HEK293 (cell line): ENCODE measurements at regions not wholly inside any gene's neighbourhood (a gene's known extent, or its start where the extent isn't known, plus 50 kb on each side); places are given as distances from the start of the nearest gene placed in this dataset.

ENCODE experiments used
- CTCF ChIA-PET: fragments of 350-600 bp; formaldehyde crosslinking; extraction: SDS; loops from one replicate; lab custom pipeline; 2021; ENCODE audit warnings: antibody characterized with exemption; lab: Yijun Ruan, JAX
- POLR2A ChIA-PET: fragments of 300-600 bp; formaldehyde crosslinking; extraction: SDS; loops from one replicate; lab custom pipeline; 2020; ENCODE audit warnings: antibody characterized with exemption, inconsistent platforms; lab: Yijun Ruan, JAX
- H3K27ac ChIP-seq: fragments of 200-500 bp; sonication (Bioruptor generic); 2 replicates; pipeline ENCODE4 v1.5.1; 2014; ENCODE audit warnings: low read depth, low read length, control low read depth, inconsistent platforms; ENCODE audit errors: extremely low read depth
- H3K36me3 ChIP-seq, 2 experiments: fragments of 200-500 bp in 1 of 2; sonication (Bioruptor generic) in 1 of 2; 1 replicate in 1 of 2; 2 replicates in 1 of 2; pipeline ENCODE4 v1.5.1; 2014 to 2017; ENCODE audit warnings: inconsistent platforms in 2 of 2, low read length in 2 of 2; ENCODE audit not compliant: control insufficient read depth in 2 of 2, insufficient read depth in 1 of 2
- H3K4me1 ChIP-seq: fragments of 200-500 bp; sonication (Bioruptor generic); 2 replicates; pipeline ENCODE4 v1.5.1; 2014; ENCODE audit warnings: mild to moderate bottlenecking, low read length, inconsistent platforms; ENCODE audit not compliant: control insufficient read depth, insufficient read depth
- H3K4me3 ChIP-seq: 2 replicates; pipeline ENCODE4 v1.5.1; 2011; ENCODE audit warnings: low read depth, mild to moderate bottlenecking, control low read depth, low read length, moderate library complexity
- H3K9me3 ChIP-seq: fragments of 200-500 bp; sonication (Bioruptor generic); 2 replicates; pipeline ENCODE4 v1.5.1; 2014; ENCODE audit warnings: low read depth, low read length, inconsistent platforms; ENCODE audit not compliant: control insufficient read depth, insufficient read depth
- ATF2 ChIP-seq: fragments of 450-650 bp; formaldehyde crosslinking; IDR thresholded peaks from 2 replicates; pipeline ENCODE4 v1.5.1; 2016; ENCODE audit warnings: missing biosample characterization, missing genetic modification characterization, low read depth
- GLI4 ChIP-seq: fragments of 450-650 bp; formaldehyde crosslinking; IDR thresholded peaks from 2 replicates; pipeline ENCODE4 v1.5.1; 2016; ENCODE audit warnings: missing biosample characterization, missing genetic modification characterization
- IKZF3 ChIP-seq: fragments of 450-650 bp; IDR thresholded peaks from 2 replicates; pipeline ENCODE4 v1.5.0; 2018; ENCODE audit warnings: missing biosample characterization, mild to moderate bottlenecking, missing genetic modification characterization, moderate library complexity
- KLF1 ChIP-seq: fragments of 450-650 bp; formaldehyde crosslinking; IDR thresholded peaks from 2 replicates; pipeline ENCODE4 v1.5.1; 2016; ENCODE audit warnings: missing biosample characterization, missing genetic modification characterization
- PBX3 ChIP-seq: sonication (generic); formaldehyde crosslinking; IDR thresholded peaks from 2 replicates; pipeline ENCODE4 v1.8.1; 2022; ENCODE audit warnings: mild to moderate bottlenecking, moderate library complexity, missing genetic modification reagents
- TRIM28 ChIP-seq: IDR thresholded peaks from 2 replicates; pipeline ENCODE4 v1.6.1; 2011; ENCODE audit warnings: low read length, control low read depth, borderline replicate concordance
- ZBTB1 ChIP-seq: fragments of 450-650 bp; formaldehyde crosslinking; IDR thresholded peaks from 2 replicates; pipeline ENCODE4 v1.5.1; 2016; ENCODE audit warnings: missing biosample characterization, missing genetic modification characterization
- ZBTB21 ChIP-seq: fragments of 450-650 bp; formaldehyde crosslinking; IDR thresholded peaks from 2 replicates; pipeline ENCODE4 v1.5.1; 2017; ENCODE audit warnings: missing biosample characterization, missing genetic modification characterization
- ZNF10 ChIP-seq: fragments of 450-650 bp; formaldehyde crosslinking; IDR thresholded peaks from 2 replicates; pipeline ENCODE4 v1.5.1; 2017; ENCODE audit warnings: missing biosample characterization, missing genetic modification characterization
- ZNF138 ChIP-seq: fragments of 450-650 bp; formaldehyde crosslinking; IDR thresholded peaks from 2 replicates; pipeline ENCODE4 v1.5.1; 2016; ENCODE audit warnings: missing biosample characterization, missing genetic modification characterization, borderline replicate concordance
- ZNF140 ChIP-seq: fragments of 450-650 bp; formaldehyde crosslinking; IDR thresholded peaks from 2 replicates; pipeline ENCODE4 v1.5.1; 2016; ENCODE audit warnings: missing biosample characterization, missing genetic modification characterization
- ZNF16 ChIP-seq: fragments of 450-650 bp; formaldehyde crosslinking; IDR thresholded peaks from 2 replicates; pipeline ENCODE4 v1.5.1; 2016; ENCODE audit warnings: low read depth, missing biosample characterization, missing genetic modification characterization
- ZNF175 ChIP-seq: fragments of 450-650 bp; formaldehyde crosslinking; IDR thresholded peaks from 2 replicates; pipeline ENCODE4 v1.5.1; 2016; ENCODE audit warnings: missing biosample characterization, missing genetic modification characterization
- ZNF19 ChIP-seq: fragments of 450-650 bp; formaldehyde crosslinking; IDR thresholded peaks from 2 replicates; pipeline ENCODE4; 2016; ENCODE audit warnings: missing biosample characterization, missing genetic modification characterization, low read depth
- ZNF404 ChIP-seq: fragments of 450-650 bp; formaldehyde crosslinking; IDR thresholded peaks from 2 replicates; pipeline ENCODE4 v1.5.1; 2017; ENCODE audit warnings: missing biosample characterization, missing genetic modification characterization
- ZNF423 ChIP-seq: fragments of 450-650 bp; formaldehyde crosslinking; IDR thresholded peaks from 2 replicates; pipeline ENCODE4 v1.5.1; 2016; ENCODE audit warnings: missing biosample characterization, missing genetic modification characterization
- ZNF521 ChIP-seq: fragments of 450-650 bp; formaldehyde crosslinking; IDR thresholded peaks from 2 replicates; pipeline ENCODE4 v1.5.1; 2017; ENCODE audit warnings: missing biosample characterization, mild to moderate bottlenecking, missing genetic modification characterization
- ZNF555 ChIP-seq: fragments of 450-650 bp; formaldehyde crosslinking; conservative IDR thresholded peaks from 2 replicates; pipeline ENCODE4 v1.5.1; 2017; ENCODE audit warnings: missing biosample characterization, mild to moderate bottlenecking, missing genetic modification characterization, inconsistent platforms
- ZNF585B ChIP-seq: fragments of 450-650 bp; formaldehyde crosslinking; IDR thresholded peaks from 2 replicates; pipeline ENCODE4 v1.5.1; 2016; ENCODE audit warnings: missing biosample characterization, missing genetic modification characterization
- ZNF747 ChIP-seq: fragments of 450-650 bp; formaldehyde crosslinking; IDR thresholded peaks from 2 replicates; pipeline ENCODE4 v1.5.1; 2016; ENCODE audit warnings: missing biosample characterization, missing genetic modification characterization
- TF ChIP-seq, protein P1 (sequence below): fragments of 450-650 bp; formaldehyde crosslinking; IDR thresholded peaks from 2 replicates; pipeline ENCODE4 v1.5.1; 2017; ENCODE audit warnings: missing biosample characterization, missing genetic modification characterization
- TF ChIP-seq, protein P2 (sequence below): fragments of 450-650 bp; formaldehyde crosslinking; IDR thresholded peaks from 2 replicates; pipeline ENCODE4 v1.5.1; 2016; ENCODE audit warnings: missing biosample characterization, missing genetic modification characterization
- TF ChIP-seq, protein P3 (sequence below): fragments of 450-650 bp; formaldehyde crosslinking; IDR thresholded peaks from 2 replicates; pipeline ENCODE4 v1.5.1; 2017; ENCODE audit warnings: missing biosample characterization, mild to moderate bottlenecking, missing genetic modification characterization, moderate library complexity
- TF ChIP-seq, protein P4 (sequence below): fragments of 450-650 bp; formaldehyde crosslinking; IDR thresholded peaks from 2 replicates; pipeline ENCODE4 v1.5.1; 2016; ENCODE audit warnings: missing biosample characterization, missing genetic modification characterization

GRCh38 chr3:31081018-31081662 lies 186.7 kb upstream of the GADL1 start:
- CTCF ChIA-PET: interaction anchor here (0.7 kb wide), 1 partner anchor 226 kb away, joined by 3 read pairs; no protein-coding TSS in a partner anchor

DNA sequence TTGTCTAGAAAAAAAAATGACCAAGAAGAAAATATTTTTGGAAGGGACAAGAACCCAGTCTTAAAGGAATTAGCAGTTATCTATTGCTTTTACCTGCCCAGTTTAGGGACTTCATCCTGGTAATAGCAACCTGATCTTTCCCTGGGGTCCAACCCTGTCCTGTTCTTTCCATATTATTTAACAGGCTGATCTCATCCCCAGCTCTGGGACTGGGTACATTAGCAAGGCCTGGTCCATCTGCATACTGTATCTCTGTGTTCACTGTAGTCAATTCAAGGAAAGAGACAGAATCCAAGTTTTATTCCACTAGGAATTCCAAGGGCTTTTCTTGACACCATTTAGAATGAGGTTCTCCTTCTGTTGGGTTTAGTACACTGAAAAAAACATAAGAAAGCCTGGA lies 191.7 kb upstream of the GADL1 start:
- ChIA-PET POLR2A (no interaction called here), CTCF (no interaction called here)
- H3K36me3 ChIP-seq: no peaks in the 10 kb centered on the region
- TF ChIP-seq ZNF521 (tag by site-specific recombination) (no peak), ZNF10 (no peak), ATF2 (tag by site-specific recombination) (no peak), ZNF555 (no peak), ZBTB1 (tag by site-specific recombination) (no peak), ZBTB21 (tag by site-specific recombination) (no peak), ZNF140 (tag by site-specific recombination) (no peak)
- H3K9me3 ChIP-seq: no peaks in the 10 kb centered on the region
- no peak overlapping the region for H3K27ac ChIP-seq
- no peak overlapping the region for H3K4me3 ChIP-seq
- no peaks in the 10 kb centered on the region for H3K4me1 ChIP-seq

More at GRCh38 chr3:31081018-31081662, 186.7 kb upstream of the GADL1 start:
- H3K27ac ChIP-seq: no peak overlapping the region
- no peaks in the 10 kb centered on the region for H3K4me1 ChIP-seq
- H3K36me3 ChIP-seq: no peaks in the 10 kb centered on the region
- H3K4me3 ChIP-seq: no peak overlapping the region
- POLR2A ChIA-PET: no interaction called here
- no peaks in the 10 kb centered on the region for H3K9me3 ChIP-seq
- no peak for TF ChIP-seq ZNF175 (tag by site-specific recombination)
- no peak for TF ChIP-seq KLF1 (tag by site-specific recombination)
- TF ChIP-seq ZNF138 (tag by site-specific recombination): no peak
- TF ChIP-seq ZNF747 (tag by site-specific recombination): no peak
- TF ChIP-seq, protein P1, sequence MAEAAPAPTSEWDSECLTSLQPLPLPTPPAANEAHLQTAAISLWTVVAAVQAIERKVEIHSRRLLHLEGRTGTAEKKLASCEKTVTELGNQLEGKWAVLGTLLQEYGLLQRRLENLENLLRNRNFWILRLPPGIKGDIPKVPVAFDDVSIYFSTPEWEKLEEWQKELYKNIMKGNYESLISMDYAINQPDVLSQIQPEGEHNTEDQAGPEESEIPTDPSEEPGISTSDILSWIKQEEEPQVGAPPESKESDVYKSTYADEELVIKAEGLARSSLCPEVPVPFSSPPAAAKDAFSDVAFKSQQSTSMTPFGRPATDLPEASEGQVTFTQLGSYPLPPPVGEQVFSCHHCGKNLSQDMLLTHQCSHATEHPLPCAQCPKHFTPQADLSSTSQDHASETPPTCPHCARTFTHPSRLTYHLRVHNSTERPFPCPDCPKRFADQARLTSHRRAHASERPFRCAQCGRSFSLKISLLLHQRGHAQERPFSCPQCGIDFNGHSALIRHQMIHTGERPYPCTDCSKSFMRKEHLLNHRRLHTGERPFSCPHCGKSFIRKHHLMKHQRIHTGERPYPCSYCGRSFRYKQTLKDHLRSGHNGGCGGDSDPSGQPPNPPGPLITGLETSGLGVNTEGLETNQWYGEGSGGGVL: no peak
- TF ChIP-seq PBX3: no peak
- TF ChIP-seq ZNF585B: no peak

- POLR2A ChIA-PET: no interaction called here
- H3K27ac ChIP-seq: no peak overlapping the region
- CTCF ChIA-PET: no interaction called here
Measured at GRCh38 chr3:31086698-31087097, 192.2 kb upstream of the GADL1 start.

More at GRCh38 chr3:31086698-31087097, 192.2 kb upstream of the GADL1 start:
- no peak for TF ChIP-seq ZNF16 (tag by site-specific recombination)
- no peak for TF ChIP-seq ZNF19 (tag by site-specific recombination)
- TF ChIP-seq TRIM28: no peak
- TF ChIP-seq IKZF3 (tag by site-specific recombination): no peak
- TF ChIP-seq, protein P2, sequence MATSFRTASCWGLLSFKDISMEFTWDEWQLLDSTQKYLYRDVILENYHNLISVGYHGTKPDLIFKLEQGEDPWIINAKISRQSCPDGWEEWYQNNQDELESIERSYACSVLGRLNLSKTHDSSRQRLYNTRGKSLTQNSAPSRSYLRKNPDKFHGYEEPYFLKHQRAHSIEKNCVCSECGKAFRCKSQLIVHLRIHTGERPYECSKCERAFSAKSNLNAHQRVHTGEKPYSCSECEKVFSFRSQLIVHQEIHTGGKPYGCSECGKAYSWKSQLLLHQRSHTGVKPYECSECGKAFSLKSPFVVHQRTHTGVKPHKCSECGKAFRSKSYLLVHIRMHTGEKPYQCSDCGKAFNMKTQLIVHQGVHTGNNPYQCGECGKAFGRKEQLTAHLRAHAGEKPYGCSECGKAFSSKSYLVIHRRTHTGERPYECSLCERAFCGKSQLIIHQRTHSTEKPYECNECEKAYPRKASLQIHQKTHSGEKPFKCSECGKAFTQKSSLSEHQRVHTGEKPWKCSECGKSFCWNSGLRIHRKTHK (tag by site-specific recombination): no peak
- TF ChIP-seq ZNF747 (tag by site-specific recombination): no peak
- TF ChIP-seq, protein P3, sequence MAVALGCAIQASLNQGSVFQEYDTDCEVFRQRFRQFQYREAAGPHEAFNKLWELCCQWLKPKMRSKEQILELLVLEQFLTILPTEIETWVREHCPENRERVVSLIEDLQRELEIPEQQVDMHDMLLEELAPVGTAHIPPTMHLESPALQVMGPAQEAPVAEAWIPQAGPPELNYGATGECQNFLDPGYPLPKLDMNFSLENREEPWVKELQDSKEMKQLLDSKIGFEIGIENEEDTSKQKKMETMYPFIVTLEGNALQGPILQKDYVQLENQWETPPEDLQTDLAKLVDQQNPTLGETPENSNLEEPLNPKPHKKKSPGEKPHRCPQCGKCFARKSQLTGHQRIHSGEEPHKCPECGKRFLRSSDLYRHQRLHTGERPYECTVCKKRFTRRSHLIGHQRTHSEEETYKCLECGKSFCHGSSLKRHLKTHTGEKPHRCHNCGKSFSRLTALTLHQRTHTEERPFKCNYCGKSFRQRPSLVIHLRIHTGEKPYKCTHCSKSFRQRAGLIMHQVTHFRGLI (tag by site-specific recombination): no peak
- TF ChIP-seq GLI4: no peak
- TF ChIP-seq, protein P4, sequence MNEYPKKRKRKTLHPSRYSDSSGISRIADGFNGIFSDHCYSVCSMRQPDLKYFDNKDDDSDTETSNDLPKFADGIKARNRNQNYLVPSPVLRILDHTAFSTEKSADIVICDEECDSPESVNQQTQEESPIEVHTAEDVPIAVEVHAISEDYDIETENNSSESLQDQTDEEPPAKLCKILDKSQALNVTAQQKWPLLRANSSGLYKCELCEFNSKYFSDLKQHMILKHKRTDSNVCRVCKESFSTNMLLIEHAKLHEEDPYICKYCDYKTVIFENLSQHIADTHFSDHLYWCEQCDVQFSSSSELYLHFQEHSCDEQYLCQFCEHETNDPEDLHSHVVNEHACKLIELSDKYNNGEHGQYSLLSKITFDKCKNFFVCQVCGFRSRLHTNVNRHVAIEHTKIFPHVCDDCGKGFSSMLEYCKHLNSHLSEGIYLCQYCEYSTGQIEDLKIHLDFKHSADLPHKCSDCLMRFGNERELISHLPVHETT (tag by site-specific recombination): no peak
- no peak for TF ChIP-seq ZNF423 (tag by site-specific recombination)
- no peak for TF ChIP-seq ZNF404
- H3K36me3 ChIP-seq: no peaks in the 10 kb centered on the region
- H3K9me3 ChIP-seq: no peaks in the 10 kb centered on the region
- H3K4me1 ChIP-seq: no peaks in the 10 kb centered on the region
- no peak overlapping the region for H3K4me3 ChIP-seq
